ENCODE measurements at regions not wholly inside any gene's neighbourhood (a gene's known extent, or its start where the extent isn't known, plus 50 kb on each side); places are given as distances from the start of the nearest gene placed in this dataset.

DNA sequence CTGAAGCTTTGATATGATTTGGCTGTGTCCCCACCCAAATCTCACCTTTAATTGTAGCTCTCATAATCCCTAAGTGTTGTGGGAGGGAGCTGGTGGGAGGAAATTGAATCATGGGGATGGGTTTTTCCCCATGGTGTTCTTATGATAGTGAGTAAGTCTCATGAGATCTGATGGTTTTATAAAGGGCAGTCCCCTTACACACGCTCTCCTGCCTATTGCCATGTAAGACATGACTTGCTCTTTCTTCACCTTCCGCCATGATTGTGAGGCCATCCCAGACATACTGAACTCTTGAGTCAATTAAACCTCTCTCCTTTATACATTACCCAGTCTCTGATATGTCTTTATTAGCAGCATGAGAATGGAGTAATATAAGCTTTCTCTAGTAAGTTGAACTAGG, 261.9 kb downstream of the HLX start:
- TF ChIP-seq, protein P1, sequence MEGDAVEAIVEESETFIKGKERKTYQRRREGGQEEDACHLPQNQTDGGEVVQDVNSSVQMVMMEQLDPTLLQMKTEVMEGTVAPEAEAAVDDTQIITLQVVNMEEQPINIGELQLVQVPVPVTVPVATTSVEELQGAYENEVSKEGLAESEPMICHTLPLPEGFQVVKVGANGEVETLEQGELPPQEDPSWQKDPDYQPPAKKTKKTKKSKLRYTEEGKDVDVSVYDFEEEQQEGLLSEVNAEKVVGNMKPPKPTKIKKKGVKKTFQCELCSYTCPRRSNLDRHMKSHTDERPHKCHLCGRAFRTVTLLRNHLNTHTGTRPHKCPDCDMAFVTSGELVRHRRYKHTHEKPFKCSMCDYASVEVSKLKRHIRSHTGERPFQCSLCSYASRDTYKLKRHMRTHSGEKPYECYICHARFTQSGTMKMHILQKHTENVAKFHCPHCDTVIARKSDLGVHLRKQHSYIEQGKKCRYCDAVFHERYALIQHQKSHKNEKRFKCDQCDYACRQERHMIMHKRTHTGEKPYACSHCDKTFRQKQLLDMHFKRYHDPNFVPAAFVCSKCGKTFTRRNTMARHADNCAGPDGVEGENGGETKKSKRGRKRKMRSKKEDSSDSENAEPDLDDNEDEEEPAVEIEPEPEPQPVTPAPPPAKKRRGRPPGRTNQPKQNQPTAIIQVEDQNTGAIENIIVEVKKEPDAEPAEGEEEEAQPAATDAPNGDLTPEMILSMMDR (IDR thresholded peaks at IDR 0.05; ENCODE audit: low read length), result no peak
- no peak for TF ChIP-seq EZH2 (IDR thresholded peaks at IDR 0.05; ENCODE audit: borderline replicate concordance, low read length)
- no peaks in the 10 kb centered on the region for H3K4me1 ChIP-seq (ENCODE audit: insufficient read depth, low read length, severe bottlenecking)
- no peak overlapping the region for H3K27ac ChIP-seq (ENCODE audit: low read depth, low read length, poor library complexity, severe bottlenecking)
- no peaks in the 10 kb centered on the region for H3K9me2 ChIP-seq (ENCODE audit: low read depth, low read length)
- no peak overlapping the region for H2AFZ ChIP-seq (ENCODE audit: low read length)
- no peaks in the 10 kb centered on the region for H3K27me3 ChIP-seq (ENCODE audit: insufficient read depth, low read length)
- H4K20me1 ChIP-seq (ENCODE audit: insufficient read depth, low read length), result no peaks in the 10 kb centered on the region
- no peak overlapping the region for H3K4me2 ChIP-seq (ENCODE audit: low read length)
- no peaks in the 10 kb centered on the region for H3K9me3 ChIP-seq (ENCODE audit: low read length)
- no peaks in the 10 kb centered on the region for H3F3A ChIP-seq (ENCODE audit: insufficient read depth, low read length)
- no peak overlapping the region for H3K9ac ChIP-seq (ENCODE audit: low read length)
- H3K36me3 ChIP-seq (ENCODE audit: insufficient read depth, low read length), result no peaks in the 10 kb centered on the region
- H3K79me2 ChIP-seq (ENCODE audit: insufficient read depth, low read length), result no peaks in the 10 kb centered on the region
- H3K4me3 ChIP-seq (ENCODE audit: low read depth, low read length, poor library complexity, severe bottlenecking), result no peak overlapping the region

DNA sequence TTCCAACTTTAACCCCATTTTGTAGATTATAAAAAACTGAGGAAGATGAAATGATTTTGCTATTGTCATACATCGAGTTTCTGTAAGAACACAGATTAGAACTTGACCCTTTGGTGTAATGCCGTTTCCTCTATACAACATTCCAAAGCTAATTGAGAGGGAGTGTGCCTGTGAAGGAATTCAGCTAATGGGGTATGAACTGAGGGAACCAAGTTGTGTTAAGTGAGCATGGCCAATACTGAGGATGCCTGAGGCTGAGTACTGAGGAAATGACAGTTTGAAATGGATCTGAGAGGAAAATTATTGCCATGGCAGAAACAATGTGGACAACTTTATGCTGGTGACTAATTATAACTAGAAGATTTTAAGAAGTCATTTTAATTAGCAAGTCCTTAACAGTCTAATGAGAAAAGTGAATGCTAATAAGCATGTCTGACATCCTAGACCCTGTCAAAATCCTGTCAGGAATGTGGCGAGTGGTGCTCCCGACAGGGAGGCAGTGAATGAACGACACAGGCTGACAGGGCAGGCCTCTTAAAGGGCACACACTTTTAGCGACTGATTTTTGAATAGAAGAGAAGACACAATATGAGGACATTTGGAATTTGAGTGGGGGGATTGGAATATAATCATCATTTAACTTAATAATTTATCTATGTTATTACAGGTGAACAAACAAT, 262.5 kb downstream of the HLX start:
- no peaks in the 10 kb centered on the region for H4K20me1 ChIP-seq (ENCODE audit: insufficient read depth, low read length)

DNA sequence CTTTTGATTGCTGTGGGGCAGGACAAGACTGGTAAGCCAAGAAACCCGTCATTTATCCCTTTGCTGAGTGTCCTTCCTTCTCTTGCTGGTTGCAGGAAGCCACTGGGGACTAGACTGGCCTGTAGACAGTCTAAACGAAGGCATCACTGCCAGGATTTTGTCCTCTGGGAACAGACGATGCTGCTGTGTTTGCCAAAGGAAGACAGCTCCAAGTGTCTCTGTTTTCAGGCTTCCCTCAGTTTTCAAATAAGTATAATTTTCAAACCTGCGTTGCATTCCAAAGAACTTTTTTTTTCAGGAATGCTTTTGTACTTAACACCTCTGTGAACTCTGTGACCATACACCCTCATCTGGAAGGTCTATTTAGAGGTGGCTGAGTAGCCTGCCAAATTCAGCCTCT, 269.4 kb downstream of the HLX start:
- Histone ChIP-seq H3K27ac (ENCODE audit: low read depth, low read length, poor library complexity, severe bottlenecking) (no peak overlapping the region), H3F3A (ENCODE audit: insufficient read depth, low read length) (no peaks in the 10 kb centered on the region), H3K9ac (ENCODE audit: low read length) (no peak overlapping the region), H2AFZ (ENCODE audit: low read length) (no peak overlapping the region), H3K9me2 (ENCODE audit: low read depth, low read length) (no peaks in the 10 kb centered on the region), H3K4me1 (ENCODE audit: insufficient read depth, low read length, severe bottlenecking) (no peaks in the 10 kb centered on the region), H3K27me3 (ENCODE audit: insufficient read depth, low read length) (no peaks in the 10 kb centered on the region), H3K9me3 (ENCODE audit: low read length) (no peaks in the 10 kb centered on the region), H3K36me3 (ENCODE audit: insufficient read depth, low read length) (no peaks in the 10 kb centered on the region), H3K79me2 (ENCODE audit: insufficient read depth, low read length) (no peaks in the 10 kb centered on the region), H4K20me1 (ENCODE audit: insufficient read depth, low read length) (no peaks in the 10 kb centered on the region), H3K4me3 (ENCODE audit: low read depth, low read length, poor library complexity, severe bottlenecking) (no peak overlapping the region), H3K4me2 (ENCODE audit: low read length) (no peak overlapping the region)
- TF ChIP-seq EZH2 (IDR thresholded peaks at IDR 0.05; ENCODE audit: borderline replicate concordance, low read length), result no peak
- TF ChIP-seq, protein P1 (IDR thresholded peaks at IDR 0.05; ENCODE audit: low read length), result no peak

More for the DNA sequence above, 262.5 kb downstream of the HLX start:
- no peak overlapping the region for H2AFZ ChIP-seq (ENCODE audit: low read length)
- H3F3A ChIP-seq (ENCODE audit: insufficient read depth, low read length), result no peaks in the 10 kb centered on the region
- H3K9me3 ChIP-seq (ENCODE audit: low read length), result no peaks in the 10 kb centered on the region
- no peak overlapping the region for H3K27ac ChIP-seq (ENCODE audit: low read depth, low read length, poor library complexity, severe bottlenecking)
- H3K4me2 ChIP-seq (ENCODE audit: low read length), result no peak overlapping the region
- no peaks in the 10 kb centered on the region for H3K9me2 ChIP-seq (ENCODE audit: low read depth, low read length)
- no peak overlapping the region for H3K4me3 ChIP-seq (ENCODE audit: low read depth, low read length, poor library complexity, severe bottlenecking)
- no peaks in the 10 kb centered on the region for H3K4me1 ChIP-seq (ENCODE audit: insufficient read depth, low read length, severe bottlenecking)
- no peak for TF ChIP-seq EZH2 (IDR thresholded peaks at IDR 0.05; ENCODE audit: borderline replicate concordance, low read length)
- TF ChIP-seq, protein P1 (IDR thresholded peaks at IDR 0.05; ENCODE audit: low read length), result no peak
- H3K79me2 ChIP-seq (ENCODE audit: insufficient read depth, low read length), result no peaks in the 10 kb centered on the region
- no peak overlapping the region for H3K9ac ChIP-seq (ENCODE audit: low read length)
- no peaks in the 10 kb centered on the region for H3K27me3 ChIP-seq (ENCODE audit: insufficient read depth, low read length)
- no peaks in the 10 kb centered on the region for H3K36me3 ChIP-seq (ENCODE audit: insufficient read depth, low read length)
